GM12865 (cell line): ENCODE measurements at regions not wholly inside any gene's neighbourhood (a gene's known extent, or its start where the extent isn't known, plus 50 kb on each side); places are given as distances from the start of the nearest gene placed in this dataset.

Experiments used
- DNase-seq: peaks from one replicate; pipeline ENCODE4 v3.0.0; 2010; ENCODE audit warnings: low read depth
- H3K4me3 ChIP-seq: 2 replicates; pipeline ENCODE4 v1.5.1; 2011; ENCODE audit warnings: mild to moderate bottlenecking, low read depth, low read length, control low read depth
- TF ChIP-seq, protein P1 (sequence below): IDR thresholded peaks from 2 replicates; pipeline ENCODE4 v1.5.1; 2011; ENCODE audit warnings: low read length, control low read depth, low read depth, inconsistent platforms; ENCODE audit not compliant: insufficient read depth; ENCODE audit errors: missing control alignments

- TF ChIP-seq, protein P1, sequence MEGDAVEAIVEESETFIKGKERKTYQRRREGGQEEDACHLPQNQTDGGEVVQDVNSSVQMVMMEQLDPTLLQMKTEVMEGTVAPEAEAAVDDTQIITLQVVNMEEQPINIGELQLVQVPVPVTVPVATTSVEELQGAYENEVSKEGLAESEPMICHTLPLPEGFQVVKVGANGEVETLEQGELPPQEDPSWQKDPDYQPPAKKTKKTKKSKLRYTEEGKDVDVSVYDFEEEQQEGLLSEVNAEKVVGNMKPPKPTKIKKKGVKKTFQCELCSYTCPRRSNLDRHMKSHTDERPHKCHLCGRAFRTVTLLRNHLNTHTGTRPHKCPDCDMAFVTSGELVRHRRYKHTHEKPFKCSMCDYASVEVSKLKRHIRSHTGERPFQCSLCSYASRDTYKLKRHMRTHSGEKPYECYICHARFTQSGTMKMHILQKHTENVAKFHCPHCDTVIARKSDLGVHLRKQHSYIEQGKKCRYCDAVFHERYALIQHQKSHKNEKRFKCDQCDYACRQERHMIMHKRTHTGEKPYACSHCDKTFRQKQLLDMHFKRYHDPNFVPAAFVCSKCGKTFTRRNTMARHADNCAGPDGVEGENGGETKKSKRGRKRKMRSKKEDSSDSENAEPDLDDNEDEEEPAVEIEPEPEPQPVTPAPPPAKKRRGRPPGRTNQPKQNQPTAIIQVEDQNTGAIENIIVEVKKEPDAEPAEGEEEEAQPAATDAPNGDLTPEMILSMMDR, result no peak
- DNase-seq, result no peak
- H3K4me3 ChIP-seq, result no peak overlapping the region
These were observed 365.8 kb upstream of the OPRM1 start for GRCh38 chr6:153673225-153673624.

- no peak for DNase-seq
- TF ChIP-seq, protein P1, result no peak
- no peak overlapping the region for H3K4me3 ChIP-seq
These were observed 368.5 kb upstream of the OPRM1 start for GRCh38 chr6:153670403-153671026.

GRCh38 chr6:153668758-153669157, 370.3 kb upstream of the OPRM1 start:
- DNase-seq, result no peak
- TF ChIP-seq, protein P1, result no peak

DNA sequence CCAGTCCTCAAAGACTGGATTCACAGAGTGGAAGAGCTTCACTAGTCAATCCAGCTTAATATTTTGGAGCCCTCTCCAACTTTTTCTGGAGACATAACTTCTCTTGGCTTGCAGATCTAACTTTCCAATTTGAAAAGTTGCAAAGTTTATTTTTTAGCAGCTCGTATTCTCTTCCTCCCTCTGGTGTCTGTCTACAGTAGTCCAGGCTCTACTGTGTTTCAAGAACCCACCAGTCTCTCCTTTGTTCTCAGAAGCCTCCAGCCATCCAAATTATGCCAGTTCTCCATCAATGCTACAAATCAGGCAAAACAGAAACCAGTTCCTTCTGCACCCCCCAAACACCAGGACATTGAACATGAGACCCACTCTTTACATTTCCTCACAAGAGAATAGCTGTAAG, 376.1 kb upstream of the OPRM1 start:
- DNase-seq, result no peak
- TF ChIP-seq, protein P1, result no peak
- no peak overlapping the region for H3K4me3 ChIP-seq

More at GRCh38 chr6:153668758-153669157, 370.3 kb upstream of the OPRM1 start:
- H3K4me3 ChIP-seq, result no peak overlapping the region

DNA sequence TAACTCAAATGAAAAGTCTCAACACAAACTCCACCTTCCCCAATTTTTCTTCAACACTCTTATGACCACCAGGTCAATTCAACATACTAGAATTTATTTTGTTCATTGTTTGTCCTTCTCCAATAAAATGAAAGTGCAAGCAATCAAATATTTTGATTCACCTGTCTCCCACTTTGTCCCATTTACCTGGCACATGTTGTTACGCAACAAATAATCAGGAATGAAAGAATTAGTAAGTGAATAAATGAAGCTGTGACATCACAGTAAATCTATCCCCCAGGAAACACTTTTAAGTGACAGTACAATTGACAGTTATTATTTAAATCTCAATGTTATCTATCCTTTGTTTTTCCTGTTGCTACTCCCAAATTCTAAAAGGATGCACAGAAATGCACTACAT, 393.7 kb upstream of the OPRM1 start:
- TF ChIP-seq, protein P1, result no peak
- H3K4me3 ChIP-seq, result no peak overlapping the region
- DNase-seq, result no peak

DNA sequence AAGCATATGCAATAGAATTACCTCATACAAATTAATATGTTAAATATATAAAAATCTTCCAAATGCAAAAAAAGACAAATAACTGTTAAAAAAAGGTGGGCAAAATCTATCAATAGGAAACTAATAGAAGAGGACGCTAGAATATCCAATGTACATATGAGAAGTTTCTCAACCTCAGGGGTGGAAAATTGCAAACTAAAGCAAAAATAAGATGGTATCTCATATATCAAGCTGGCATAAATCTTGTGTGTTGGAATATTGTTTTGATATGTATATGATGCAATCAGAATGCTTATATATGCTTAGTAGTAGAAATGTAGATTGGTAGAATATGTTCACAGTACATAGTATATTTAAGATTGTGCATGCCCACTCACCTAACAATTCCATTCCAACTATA, 395.0 kb upstream of the OPRM1 start:
- DNase-seq, result no peak
- TF ChIP-seq, protein P1, result no peak
- no peak overlapping the region for H3K4me3 ChIP-seq

- TF ChIP-seq, protein P1, result no peak
- no peak for DNase-seq
These were observed 404.6 kb upstream of the OPRM1 start for GRCh38 chr6:153634416-153634815.

More at GRCh38 chr6:153634416-153634815, 404.6 kb upstream of the OPRM1 start:
- H3K4me3 ChIP-seq, result no peak overlapping the region
